Uterus (tissue), 3 donors: ENCODE measurements at regions not wholly inside any gene's neighbourhood (a gene's known extent, or its start where the extent isn't known, plus 50 kb on each side); places are given as distances from the start of the nearest gene placed in this dataset.
A peak's percentile ranks its signal among the peaks of the same experiment; 100 is the strongest.

ENCODE experiments used
- DNase-seq, 2 donors: peaks; one replicate each; pipeline ENCODE4 v3.0.0-alpha.2; 2019 to 2020
- H3K27ac ChIP-seq, 2 donors: fragments of 200-600 bp; sonication (generic); 1 replicate in 1 of 2; 2 replicates in 1 of 2; pipeline ENCODE4 v1.5.1; 2016 to 2018
- H3K27me3 ChIP-seq, 2 donors: fragments of 200-600 bp; sonication (generic); one replicate each; pipeline ENCODE4 v1.5.1; 2018 to 2019; ENCODE audit warnings: control low read depth in 1 of 2
- H3K36me3 ChIP-seq, 2 donors: fragments of 200-600 bp; sonication (generic); one replicate each; pipeline ENCODE4 v1.5.1; 2019; ENCODE audit warnings: control low read depth in 1 of 2
- H3K4me1 ChIP-seq, 2 donors: fragments of 200-600 bp; sonication (generic); one replicate each; pipeline ENCODE4 v1.5.1; 2018 to 2019; ENCODE audit warnings: control low read depth in 1 of 2
- H3K4me3 ChIP-seq, 2 donors: fragments of 200-600 bp; sonication (generic); 1 replicate in 1 of 2; 2 replicates in 1 of 2; pipeline ENCODE4 v1.5.1; 2018 to 2019; ENCODE audit warnings: mild to moderate bottlenecking in 1 of 2
- H3K9me3 ChIP-seq, 2 donors: fragments of 200-600 bp; sonication (generic); one replicate each; pipeline ENCODE4 v1.5.1; 2019; ENCODE audit warnings: control low read depth in 1 of 2
- CTCF ChIP-seq, 4 experiments: fragments of 200-600 bp in 2 of 4; fragments of 450-650 bp in 2 of 4; sonication (generic) in 2 of 4; IDR thresholded peaks; one replicate each; pipeline ENCODE4 v1.5.1; 2016 to 2019; ENCODE audit warnings: antibody characterized with exemption in 4 of 4, mild to moderate bottlenecking in 2 of 4, moderate library complexity in 1 of 4
- POLR2A ChIP-seq, 2 donors: fragments of 450-650 bp; IDR thresholded peaks; one replicate each; pipeline ENCODE4 v1.6.1; 2016; ENCODE audit warnings: antibody characterized with exemption in 2 of 2, mild to moderate bottlenecking in 1 of 2, moderate library complexity in 1 of 2
- intact Hi-C: fragments of 100-400 bp; cut with DNase I; formaldehyde crosslinking; loops from one replicate; pipeline ENCODE4 v1.15.1; 2023; ENCODE audit warnings: low total_unique reads
- donor health status: DM: yes; HTN: yes; CAD: no.

- no peak for TF ChIP-seq CTCF (IDR thresholded peaks at IDR 0.05)
- no peak for TF ChIP-seq POLR2A (IDR thresholded peaks at IDR 0.05)
- peak; percentile 34 to 74 for DNase-seq
- no peak overlapping the region for H3K4me3 ChIP-seq
- no peaks in the 10 kb centered on the region for H3K27me3 ChIP-seq
- no peaks in the 10 kb centered on the region for H3K9me3 ChIP-seq
- intact Hi-C loops = no loop called here
- H3K36me3 ChIP-seq = no peaks in the 10 kb centered on the region
- H3K4me1 ChIP-seq = peaks cover 0 to 6% of the 10 kb centered on the region in 2 donors
- H3K27ac ChIP-seq = no peak overlapping the region
Measured at GRCh38 chr2:20939931-20940795, 103.7 kb downstream of the APOB start.

DNA sequence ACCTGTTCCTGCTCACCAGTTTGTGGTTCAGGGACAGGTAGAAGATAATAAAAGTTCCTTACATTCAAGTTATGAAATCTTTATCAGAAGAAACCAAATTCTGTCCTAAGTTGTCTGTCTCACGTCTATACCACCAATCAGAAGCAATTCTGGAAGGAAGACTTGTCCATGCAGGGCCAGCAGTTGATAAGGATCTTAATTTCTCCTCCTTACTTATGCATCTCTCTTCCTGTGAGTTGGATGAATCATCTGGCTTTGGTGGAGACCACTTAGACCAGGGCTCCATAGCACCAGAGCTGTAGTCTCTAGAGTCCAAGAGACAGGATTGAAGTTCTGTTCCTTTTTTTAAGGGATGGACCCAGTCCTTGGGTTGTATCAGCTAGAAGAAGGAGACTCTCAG is 106.5 kb downstream of the APOB start:
- no peak overlapping the region for H3K4me3 ChIP-seq
- H3K27me3 ChIP-seq = no peaks in the 10 kb centered on the region
- no peaks in the 10 kb centered on the region for H3K36me3 ChIP-seq
- no peaks in the 10 kb centered on the region for H3K9me3 ChIP-seq
- peaks cover 0 to 6% of the 10 kb centered on the region in 2 donors for H3K4me1 ChIP-seq
- H3K27ac ChIP-seq = no peak overlapping the region
- no peak for DNase-seq
- TF ChIP-seq POLR2A (IDR thresholded peaks at IDR 0.05) (no peak), CTCF (IDR thresholded peaks at IDR 0.05) (no peak)
- intact Hi-C loops = no loop called here

DNA sequence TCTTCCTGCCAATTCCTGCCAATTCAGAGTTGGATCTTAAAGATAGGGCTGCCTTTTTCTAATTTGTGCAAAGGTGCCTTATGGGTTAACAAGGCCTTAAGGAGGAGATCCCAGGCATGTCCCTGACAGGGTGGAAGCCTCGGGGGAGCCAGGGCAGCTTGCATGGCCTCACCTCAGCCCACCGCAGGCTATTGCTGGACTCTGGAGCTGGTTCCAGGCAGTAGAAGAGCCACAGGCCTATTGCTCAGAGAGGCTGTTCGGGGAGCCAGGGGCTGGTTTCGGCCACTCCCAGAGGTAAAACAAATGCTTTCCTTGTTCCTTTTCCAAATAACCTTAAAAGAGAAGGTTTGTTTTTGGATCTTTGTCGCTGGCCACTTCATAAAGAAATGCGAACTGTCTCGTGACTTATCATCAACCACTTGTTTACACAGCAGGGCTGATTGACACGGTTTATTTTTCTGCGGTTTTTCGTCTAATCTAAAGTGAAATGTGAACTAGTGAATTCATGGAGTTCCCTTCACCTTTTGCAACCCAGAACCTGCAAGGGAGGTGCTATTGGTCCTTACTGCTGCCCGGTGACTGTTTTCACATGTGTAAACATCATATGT is 108.6 kb downstream of the APOB start:
- DNase-seq = no peak
- H3K36me3 ChIP-seq = no peaks in the 10 kb centered on the region
- no peaks in the 10 kb centered on the region for H3K27me3 ChIP-seq
- intact Hi-C loops = no loop called here
- no peak for TF ChIP-seq POLR2A (IDR thresholded peaks at IDR 0.05)
- TF ChIP-seq CTCF (IDR thresholded peaks at IDR 0.05) = no peak
- no peak overlapping the region for H3K4me3 ChIP-seq
- no peaks in the 10 kb centered on the region for H3K9me3 ChIP-seq
- no peaks in the 10 kb centered on the region for H3K4me1 ChIP-seq
- H3K27ac ChIP-seq = no peak overlapping the region

DNA sequence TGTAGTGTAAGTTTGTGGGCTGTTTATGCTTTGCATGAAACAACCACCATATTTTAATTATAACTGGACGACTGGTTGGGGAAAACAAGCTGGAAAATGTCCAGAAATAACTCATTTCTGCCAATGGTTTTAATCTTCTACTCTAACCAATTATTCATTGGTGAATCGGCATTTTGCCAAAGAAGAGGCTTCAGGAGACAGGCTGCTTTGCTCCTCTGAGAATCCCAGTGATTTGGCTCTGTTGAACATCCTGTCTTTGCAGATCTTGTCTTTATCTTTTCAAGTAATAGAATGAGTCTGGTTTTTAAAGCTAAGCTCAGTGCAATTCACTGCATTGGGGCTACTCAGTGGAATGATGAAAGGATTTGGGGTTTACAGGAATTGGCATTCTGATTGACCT is 109.6 kb downstream of the APOB start:
- intact Hi-C loops = no loop called here
- no peak for TF ChIP-seq CTCF (IDR thresholded peaks at IDR 0.05)
- TF ChIP-seq POLR2A (IDR thresholded peaks at IDR 0.05) = no peak
- H3K4me3 ChIP-seq = no peak overlapping the region
- H3K36me3 ChIP-seq = no peaks in the 10 kb centered on the region
- no peak for DNase-seq
- H3K27ac ChIP-seq = peak overlapping the region in 1 of 2 donors; percentile 27
- H3K4me1 ChIP-seq = no peaks in the 10 kb centered on the region
- no peaks in the 10 kb centered on the region for H3K9me3 ChIP-seq
- H3K27me3 ChIP-seq = no peaks in the 10 kb centered on the region

DNA sequence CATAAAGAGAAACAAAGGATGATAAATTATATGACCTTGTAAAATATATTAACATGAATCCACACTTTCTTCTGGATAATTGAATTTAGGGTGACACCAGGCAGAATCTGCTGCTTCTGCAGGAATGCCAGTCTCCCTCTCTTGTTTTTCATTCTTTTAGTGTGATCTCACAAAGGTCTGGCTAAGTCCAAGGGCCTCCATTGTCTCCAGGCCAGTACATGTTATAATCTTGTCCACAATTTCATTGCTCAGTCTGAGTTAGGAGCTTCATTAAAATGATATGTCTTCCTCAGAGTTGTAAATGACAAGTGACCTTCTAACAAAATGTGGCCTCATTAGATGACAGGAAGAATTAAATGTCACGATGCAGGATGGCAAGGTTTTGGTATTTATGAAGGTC is 110.2 kb downstream of the APOB start:
- peak overlapping the region in 1 of 2 donors; percentile 27 for H3K27ac ChIP-seq
- no peak for DNase-seq
- no peaks in the 10 kb centered on the region for H3K27me3 ChIP-seq
- TF ChIP-seq CTCF (IDR thresholded peaks at IDR 0.05) (no peak), POLR2A (IDR thresholded peaks at IDR 0.05) (no peak)
- no peaks in the 10 kb centered on the region for H3K36me3 ChIP-seq
- intact Hi-C loops = no loop called here
- H3K4me1 ChIP-seq = no peaks in the 10 kb centered on the region
- no peaks in the 10 kb centered on the region for H3K9me3 ChIP-seq
- no peak overlapping the region for H3K4me3 ChIP-seq
